ENCODE measurements at regions not wholly inside any gene's neighbourhood (a gene's known extent, or its start where the extent isn't known, plus 50 kb on each side); places are given as distances from the start of the nearest gene placed in this dataset.
"Not testable (repeated sequence)": the region's sequence is repeated elsewhere in the genome, so short reads cannot be mapped to it uniquely, and the experiment has no call there.

- DNase-seq, result no peak
Observed at GRCh38 chr5:102617191-102618187, 118.7 kb upstream of the SLCO6A1 start.

- no peak for DNase-seq
Observed at GRCh38 chr5:102622262-102622661, 123.5 kb upstream of the SLCO6A1 start.

- DNase-seq, result no peak
Observed at GRCh38 chr5:102623329-102624065, 124.7 kb upstream of the SLCO6A1 start.

GRCh38 chr5:102624405-102624804 is 125.6 kb upstream of the SLCO6A1 start:
- no peak for DNase-seq

GRCh38 chr5:102625468-102625867 is 126.7 kb upstream of the SLCO6A1 start:
- DNase-seq, result no peak

- DNase-seq, result no peak
Observed at GRCh38 chr5:102625928-102626327, 127.1 kb upstream of the SLCO6A1 start.

GRCh38 chr5:102627315-102627714 is 127.8 kb upstream of the PAM start:
- DNase-seq, result no peak

- no peak for DNase-seq
Observed at GRCh38 chr5:102628441-102629175, 126.5 kb upstream of the PAM start.

- no peak for DNase-seq
Observed at GRCh38 chr5:102629827-102630605, 125.1 kb upstream of the PAM start.

GRCh38 chr5:102635399-102635798 is 119.7 kb upstream of the PAM start:
- DNase-seq, result not testable (repeated sequence)

- DNase-seq, result no peak
Observed at GRCh38 chr5:102638316-102638715, 116.8 kb upstream of the PAM start.

GRCh38 chr5:102638912-102639652 is 116.0 kb upstream of the PAM start:
- no peak for DNase-seq

- no peak for DNase-seq
Observed at GRCh38 chr5:102649731-102650130, 105.4 kb upstream of the PAM start.

GRCh38 chr5:102651466-102651865 is 103.6 kb upstream of the PAM start:
- DNase-seq, result no peak

GRCh38 chr5:102654559-102655349 is 100.4 kb upstream of the PAM start:
- DNase-seq, result no peak

- DNase-seq, result no peak
Observed at GRCh38 chr5:102659151-102659550, 96.0 kb upstream of the PAM start.

GRCh38 chr5:102660111-102660510 is 95.0 kb upstream of the PAM start:
- DNase-seq, result no peak

- no peak for DNase-seq
Observed at GRCh38 chr5:102663749-102664530, 91.2 kb upstream of the PAM start.

GRCh38 chr5:102664616-102665335 is 90.3 kb upstream of the PAM start:
- DNase-seq, result no peak
